Breast epithelium (tissue), 4 donors: ENCODE measurements at regions not wholly inside any gene's neighbourhood (a gene's known extent, or its start where the extent isn't known, plus 50 kb on each side); places are given as distances from the start of the nearest gene placed in this dataset.

Experiments
- DNase-seq, 2 donors: peaks; one replicate each; pipeline ENCODE4 v3.0.0-alpha.2; 2019; ENCODE audit warnings: low spot score in 2 of 2
- H3K27ac ChIP-seq, 2 donors: fragments of 200-600 bp; sonication (generic) in 1 of 2; one replicate each; pipeline ENCODE4 v1.5.1; 2016 to 2019; ENCODE audit warnings: mild to moderate bottlenecking in 1 of 2
- H3K27me3 ChIP-seq, 2 donors: fragments of 200-600 bp; sonication (generic) in 1 of 2; one replicate each; pipeline versions ENCODE4 v1.5.1 to v1.6.0; 2017 to 2019; ENCODE audit warnings: control low read depth in 1 of 2, mild to moderate bottlenecking in 1 of 2
- H3K36me3 ChIP-seq: fragments of 200-600 bp; one replicate; pipeline ENCODE4 v1.5.1; 2019
- H3K4me1 ChIP-seq, 2 donors: fragments of 200-600 bp; sonication (generic); one replicate each; pipeline ENCODE4 v1.5.1; 2016 to 2019; ENCODE audit warnings: control low read depth in 1 of 2
- H3K4me3 ChIP-seq, 3 donors: fragments of 200-600 bp; sonication (generic); 1 replicate in 2 of 3; 2 replicates in 1 of 3; pipeline ENCODE4 v1.5.1; 2016 to 2019; ENCODE audit warnings: mild to moderate bottlenecking in 3 of 3, moderate library complexity in 2 of 3
- H3K9me3 ChIP-seq, 2 donors: fragments of 200-600 bp; sonication (generic) in 1 of 2; one replicate each; pipeline ENCODE4 v1.5.1; 2016 to 2019; ENCODE audit warnings: control low read depth in 1 of 2
- POLR2A ChIP-seq: fragments of 450-650 bp; IDR thresholded peaks from one replicate; pipeline ENCODE4 v1.6.1; 2016; ENCODE audit warnings: antibody characterized with exemption, mild to moderate bottlenecking, moderate library complexity
- POLR2AphosphoS5 ChIP-seq, 3 donors: sonication (generic); formaldehyde crosslinking; IDR thresholded peaks; one replicate each; pipeline ENCODE4 v1.6.1; 2017; ENCODE audit warnings: antibody characterized with exemption in 3 of 3
- intact Hi-C: fragments of 100-400 bp; cut with DNase I; formaldehyde crosslinking; loops from one replicate; pipeline ENCODE4 v1.15.1; 2023; ENCODE audit warnings: low total_unique reads
- TF ChIP-seq, protein P1 (sequence below), 3 donors: fragments of 450-650 bp; IDR thresholded peaks; one replicate each; pipeline ENCODE4 v1.5.1; 2016 to 2017; ENCODE audit warnings: antibody characterized with exemption in 3 of 3, mild to moderate bottlenecking in 3 of 3, moderate library complexity in 3 of 3

DNA sequence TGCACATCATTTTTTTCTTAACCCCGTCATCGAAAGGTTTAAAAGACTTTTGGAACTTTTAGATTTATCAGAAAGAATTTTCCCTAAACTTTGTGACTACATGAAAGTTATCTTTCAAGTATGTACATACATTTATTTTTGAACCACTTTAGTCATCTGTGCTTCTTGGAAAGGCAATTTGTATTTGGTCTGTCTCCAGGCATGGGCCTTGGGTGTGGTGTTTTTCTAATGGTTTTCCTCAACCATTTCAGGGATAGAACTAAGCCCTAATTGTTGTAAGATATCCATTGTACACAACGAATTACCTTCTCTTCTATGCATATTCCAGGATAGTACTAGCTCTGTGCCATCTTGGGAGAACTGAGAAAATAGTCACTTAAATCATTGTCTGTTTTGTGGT is 191.5 kb upstream of the RPL34 start:
- no peaks in the 10 kb centered on the region for H3K4me1 ChIP-seq
- no peaks in the 10 kb centered on the region for H3K36me3 ChIP-seq
- TF ChIP-seq, protein P1, sequence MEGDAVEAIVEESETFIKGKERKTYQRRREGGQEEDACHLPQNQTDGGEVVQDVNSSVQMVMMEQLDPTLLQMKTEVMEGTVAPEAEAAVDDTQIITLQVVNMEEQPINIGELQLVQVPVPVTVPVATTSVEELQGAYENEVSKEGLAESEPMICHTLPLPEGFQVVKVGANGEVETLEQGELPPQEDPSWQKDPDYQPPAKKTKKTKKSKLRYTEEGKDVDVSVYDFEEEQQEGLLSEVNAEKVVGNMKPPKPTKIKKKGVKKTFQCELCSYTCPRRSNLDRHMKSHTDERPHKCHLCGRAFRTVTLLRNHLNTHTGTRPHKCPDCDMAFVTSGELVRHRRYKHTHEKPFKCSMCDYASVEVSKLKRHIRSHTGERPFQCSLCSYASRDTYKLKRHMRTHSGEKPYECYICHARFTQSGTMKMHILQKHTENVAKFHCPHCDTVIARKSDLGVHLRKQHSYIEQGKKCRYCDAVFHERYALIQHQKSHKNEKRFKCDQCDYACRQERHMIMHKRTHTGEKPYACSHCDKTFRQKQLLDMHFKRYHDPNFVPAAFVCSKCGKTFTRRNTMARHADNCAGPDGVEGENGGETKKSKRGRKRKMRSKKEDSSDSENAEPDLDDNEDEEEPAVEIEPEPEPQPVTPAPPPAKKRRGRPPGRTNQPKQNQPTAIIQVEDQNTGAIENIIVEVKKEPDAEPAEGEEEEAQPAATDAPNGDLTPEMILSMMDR (IDR thresholded peaks at IDR 0.05), result no peak
- no peak for TF ChIP-seq POLR2AphosphoS5 (IDR thresholded peaks at IDR 0.05)
- TF ChIP-seq POLR2A, result no peak
- DNase-seq, result no peak
- intact Hi-C loops, result no loop called here
- H3K9me3 ChIP-seq, result no peaks in the 10 kb centered on the region
- no peak overlapping the region for H3K4me3 ChIP-seq
- H3K27ac ChIP-seq, result no peak overlapping the region
- no peaks in the 10 kb centered on the region for H3K27me3 ChIP-seq

DNA sequence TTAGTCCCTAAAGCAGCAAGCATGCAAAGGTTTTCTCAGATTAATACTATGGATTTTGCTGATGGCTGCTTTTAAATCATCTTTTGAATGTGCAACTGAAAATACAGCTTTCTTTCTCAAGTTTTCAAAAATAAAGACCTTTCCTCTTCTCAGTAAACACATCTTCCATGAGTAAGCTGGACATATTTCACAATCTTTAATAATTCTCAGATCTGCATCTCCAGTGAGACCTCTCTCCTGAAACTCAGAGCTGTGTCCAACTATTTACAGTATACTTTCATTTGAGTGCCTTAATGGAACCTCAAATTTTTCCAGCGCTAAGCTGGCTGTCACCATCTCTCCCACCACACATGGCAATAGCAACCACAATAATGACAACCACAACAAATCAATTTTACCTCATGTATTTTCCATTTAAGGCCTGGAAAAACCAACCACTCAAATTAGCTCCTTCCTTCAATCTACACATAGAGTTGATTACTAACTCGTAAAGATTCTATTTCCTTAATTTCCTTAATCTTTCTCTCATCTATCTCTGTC is 192.4 kb upstream of the RPL34 start:
- intact Hi-C loops, result no loop called here
- no peaks in the 10 kb centered on the region for H3K9me3 ChIP-seq
- TF ChIP-seq, protein P1 (IDR thresholded peaks at IDR 0.05), result no peak
- TF ChIP-seq POLR2AphosphoS5 (IDR thresholded peaks at IDR 0.05) (no peak), POLR2A (no peak)
- no peaks in the 10 kb centered on the region for H3K27me3 ChIP-seq
- DNase-seq, result no peak
- no peaks in the 10 kb centered on the region for H3K36me3 ChIP-seq
- H3K27ac ChIP-seq, result no peak overlapping the region
- no peak overlapping the region for H3K4me3 ChIP-seq
- H3K4me1 ChIP-seq, result no peaks in the 10 kb centered on the region

DNA sequence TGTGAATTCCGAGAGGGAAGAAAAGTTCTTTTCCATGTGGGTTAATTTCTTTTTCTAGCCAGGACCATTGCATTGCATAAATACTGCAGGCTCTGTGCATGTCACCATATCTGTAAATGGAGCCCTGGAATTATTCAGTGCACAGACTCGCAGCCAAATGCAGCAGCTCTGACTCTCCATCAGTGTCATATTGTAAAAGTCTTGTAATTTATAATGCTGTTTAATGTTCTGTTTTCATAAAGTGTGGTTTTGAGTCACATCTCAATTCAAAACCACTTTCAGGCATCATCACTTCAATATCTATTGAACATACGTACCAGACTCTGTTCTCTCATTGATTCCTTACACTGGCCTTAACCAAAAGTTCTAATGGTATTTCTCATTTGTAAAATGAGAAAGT is 193.9 kb upstream of the RPL34 start:
- no peaks in the 10 kb centered on the region for H3K27me3 ChIP-seq
- peaks cover 0 to 6% of the 10 kb centered on the region in 2 donors for H3K9me3 ChIP-seq
- no peak for DNase-seq
- no peak overlapping the region for H3K4me3 ChIP-seq
- H3K4me1 ChIP-seq, result no peaks in the 10 kb centered on the region
- no peaks in the 10 kb centered on the region for H3K36me3 ChIP-seq
- no peak overlapping the region for H3K27ac ChIP-seq
- intact Hi-C loops, result no loop called here
- no peak for TF ChIP-seq POLR2AphosphoS5 (IDR thresholded peaks at IDR 0.05)
- no peak for TF ChIP-seq POLR2A
- TF ChIP-seq, protein P1 (IDR thresholded peaks at IDR 0.05), result no peak

DNA sequence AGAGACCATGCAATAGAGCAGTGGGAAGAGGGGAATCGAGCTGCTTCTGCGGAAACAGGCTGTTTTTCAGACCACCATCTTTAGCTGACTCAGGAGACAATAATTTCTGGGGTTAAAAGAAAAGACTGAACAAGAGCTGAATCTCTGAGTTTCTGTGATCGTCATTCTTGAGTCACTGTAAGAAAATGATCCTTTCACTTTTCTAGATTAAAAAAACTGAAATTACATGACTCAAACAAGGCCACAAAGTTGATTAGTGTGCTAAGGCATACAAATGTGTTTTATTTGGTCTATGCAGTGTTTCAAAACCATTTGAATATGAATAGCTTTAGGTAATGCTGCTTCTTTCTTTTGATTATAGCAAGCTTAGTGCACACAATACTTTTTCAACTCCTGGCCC is 194.4 kb upstream of the RPL34 start:
- DNase-seq, result no peak
- H3K4me1 ChIP-seq, result no peaks in the 10 kb centered on the region
- intact Hi-C loops, result no loop called here
- peaks cover 0 to 6% of the 10 kb centered on the region in 2 donors for H3K9me3 ChIP-seq
- no peaks in the 10 kb centered on the region for H3K27me3 ChIP-seq
- no peak for TF ChIP-seq POLR2A
- TF ChIP-seq POLR2AphosphoS5 (IDR thresholded peaks at IDR 0.05), result no peak
- TF ChIP-seq, protein P1 (IDR thresholded peaks at IDR 0.05), result no peak
- H3K4me3 ChIP-seq, result no peak overlapping the region
- H3K27ac ChIP-seq, result no peak overlapping the region
- H3K36me3 ChIP-seq, result no peaks in the 10 kb centered on the region

DNA sequence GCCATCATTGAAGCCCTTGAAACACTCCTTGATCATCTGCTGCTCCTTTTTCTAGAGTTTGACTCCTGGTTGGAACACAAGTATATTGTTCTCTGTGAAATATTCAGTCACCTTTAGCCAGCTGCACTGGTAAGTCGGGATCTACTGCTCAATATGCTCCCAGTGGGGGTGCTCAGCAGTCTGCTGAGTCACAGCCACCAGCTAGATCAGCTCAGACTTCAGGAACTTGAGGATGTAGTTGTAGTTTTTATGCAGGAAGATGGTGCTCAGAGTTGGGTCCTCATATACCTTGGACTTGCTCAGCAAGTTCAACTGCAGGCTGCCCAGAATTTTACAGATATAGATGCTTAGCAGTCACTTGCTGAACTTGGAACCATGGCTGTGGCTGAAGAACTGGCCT is 202.5 kb upstream of the RPL34 start:
- intact Hi-C loops, result no loop called here
- Histone ChIP-seq H3K36me3 (no peaks in the 10 kb centered on the region), H3K4me1 (no peaks in the 10 kb centered on the region), H3K27me3 (no peaks in the 10 kb centered on the region), H3K27ac (no peak overlapping the region), H3K9me3 (peaks cover 0 to 6% of the 10 kb centered on the region in 2 donors), H3K4me3 (no peak overlapping the region)
- TF ChIP-seq POLR2A (no peak), POLR2AphosphoS5 (IDR thresholded peaks at IDR 0.05) (no peak)
- TF ChIP-seq, protein P1 (IDR thresholded peaks at IDR 0.05), result no peak
- no peak for DNase-seq
